ENCODE measurements at regions not wholly inside any gene's neighbourhood (a gene's known extent, or its start where the extent isn't known, plus 50 kb on each side); places are given as distances from the start of the nearest gene placed in this dataset.

GRCh38 chr4:165724786-165725185, 148.3 kb upstream of the TLL1 start:
- Histone ChIP-seq H3K27me3 (no peaks in the 10 kb centered on the region), H3K9me3 (no peaks in the 10 kb centered on the region), H3K27ac (no peak overlapping the region), H3K4me1 (peaks cover 34% of the 10 kb centered on the region), H3K4me3 (no peak overlapping the region), H3K36me3 (replicated peaks in 1 of 2; ENCODE audit: insufficient read depth in 1 of 2, low read depth in 2 of 2) (no peaks in the 10 kb centered on the region)
- intact Hi-C loops (cut with DNase I) = no loop called here
- 66 to 71% methylated on average over 2 of the region's 2 CpGs for WGBS, 2 donors
- TF ChIP-seq POLR2A (IDR thresholded peaks at IDR 0.05) (no peak), CTCF (IDR thresholded peaks at IDR 0.05) (no peak)
- ATAC-seq (no peak), DNase-seq (no peak)

- no peaks in the 10 kb centered on the region for H3K9me3 ChIP-seq
- no peak overlapping the region for H3K4me3 ChIP-seq
- no peak for ATAC-seq
- peaks cover 29% of the 10 kb centered on the region for H3K4me1 ChIP-seq
- 28 to 42% methylated on average over 1 of the region's 1 CpG for WGBS, 2 donors
- TF ChIP-seq POLR2A (IDR thresholded peaks at IDR 0.05) (no peak), CTCF (IDR thresholded peaks at IDR 0.05) (no peak)
- no peaks in the 10 kb centered on the region for H3K27me3 ChIP-seq
- intact Hi-C loops (cut with DNase I) = no loop called here
- DNase-seq = no peak
- no peak overlapping the region for H3K27ac ChIP-seq
- no peaks in the 10 kb centered on the region for H3K36me3 ChIP-seq (replicated peaks in 1 of 2; ENCODE audit: insufficient read depth in 1 of 2, low read depth in 2 of 2)
These were observed 147.7 kb upstream of the TLL1 start for GRCh38 chr4:165725352-165725751.

GRCh38 chr4:165726831-165727230, 146.2 kb upstream of the TLL1 start:
- 93 to 95% methylated on average over 2 of the region's 2 CpGs for WGBS, 2 donors

GRCh38 chr4:165737309-165737972, 135.6 kb upstream of the TLL1 start:
- Histone ChIP-seq H3K36me3 (replicated peaks in 1 of 2; ENCODE audit: insufficient read depth in 1 of 2, low read depth in 2 of 2) (no peaks in the 10 kb centered on the region), H3K4me1 (no peaks in the 10 kb centered on the region), H3K27me3 (no peaks in the 10 kb centered on the region), H3K9me3 (no peaks in the 10 kb centered on the region), H3K4me3 (no peak overlapping the region), H3K27ac (no peak overlapping the region)
- TF ChIP-seq POLR2A (IDR thresholded peaks at IDR 0.05) (no peak), CTCF (IDR thresholded peaks at IDR 0.05) (no peak)
- DNase-seq = no peak
- WGBS, 2 donors = 71 to 83% methylated on average over 1 of the region's 1 CpG
- intact Hi-C loops (cut with DNase I) = no loop called here
- ATAC-seq = no peak

More at GRCh38 chr4:165726831-165727230, 146.2 kb upstream of the TLL1 start:
- intact Hi-C loops (cut with DNase I) = no loop called here
- ATAC-seq (no peak), DNase-seq (no peak)
- no peak for TF ChIP-seq POLR2A (IDR thresholded peaks at IDR 0.05)
- Histone ChIP-seq H3K27ac (no peak overlapping the region), H3K4me1 (peaks cover 17% of the 10 kb centered on the region), H3K27me3 (no peaks in the 10 kb centered on the region), H3K36me3 (replicated peaks in 1 of 2; ENCODE audit: insufficient read depth in 1 of 2, low read depth in 2 of 2) (no peaks in the 10 kb centered on the region), H3K9me3 (no peaks in the 10 kb centered on the region), H3K4me3 (no peak overlapping the region)

- TF ChIP-seq POLR2A (IDR thresholded peaks at IDR 0.05) (no peak), CTCF (IDR thresholded peaks at IDR 0.05) (no peak)
- H3K9me3 ChIP-seq = no peaks in the 10 kb centered on the region
These were observed 134.5 kb upstream of the TLL1 start for GRCh38 chr4:165738571-165738970.

More at GRCh38 chr4:165738571-165738970, 134.5 kb upstream of the TLL1 start:
- DNase-seq = no peak
- intact Hi-C loops (cut with DNase I) = no loop called here
- 61 to 67% methylated on average over 1 of the region's 1 CpG for WGBS, 2 donors
- no peaks in the 10 kb centered on the region for H3K36me3 ChIP-seq (replicated peaks in 1 of 2; ENCODE audit: insufficient read depth in 1 of 2, low read depth in 2 of 2)
- no peak overlapping the region for H3K4me3 ChIP-seq
- no peak overlapping the region for H3K27ac ChIP-seq
- no peaks in the 10 kb centered on the region for H3K27me3 ChIP-seq
- no peak for ATAC-seq
- H3K4me1 ChIP-seq = no peaks in the 10 kb centered on the region
